T-helper 1 cell treated with Interleukin-12 subunit alpha and Interleukin-12 subunit beta and Interleukin-4 antibody, amounts not matched to agents 30 μg/mL and 1 μg/mL, for 36 hours (primary cell): ENCODE measurements at regions not wholly inside any gene's neighbourhood (a gene's known extent, or its start where the extent isn't known, plus 50 kb on each side); places are given as distances from the start of the nearest gene placed in this dataset.

ENCODE experiments used
- H3K27ac Mint-ChIP-seq: one replicate; pipeline ENCODE4 v1.8.0; 2021; ENCODE audit warnings: mild to moderate bottlenecking, mixed read lengths
- H3K27me3 Mint-ChIP-seq: one replicate; pipeline ENCODE4 v1.8.0; 2021; ENCODE audit warnings: low read depth, mixed read lengths
- H3K36me3 Mint-ChIP-seq: one replicate; pipeline ENCODE4 v1.8.0; 2021; ENCODE audit warnings: low read depth, mixed read lengths
- H3K4me1 Mint-ChIP-seq: one replicate; pipeline ENCODE4 v1.8.0; 2021; ENCODE audit warnings: low read depth, mixed read lengths
- H3K4me3 Mint-ChIP-seq: one replicate; pipeline ENCODE4 v1.8.0; 2021; ENCODE audit warnings: mild to moderate bottlenecking, moderate library complexity, mixed read lengths
- H3K9me3 Mint-ChIP-seq: one replicate; pipeline ENCODE4 v1.8.0; 2021; ENCODE audit warnings: mixed read lengths

DNA sequence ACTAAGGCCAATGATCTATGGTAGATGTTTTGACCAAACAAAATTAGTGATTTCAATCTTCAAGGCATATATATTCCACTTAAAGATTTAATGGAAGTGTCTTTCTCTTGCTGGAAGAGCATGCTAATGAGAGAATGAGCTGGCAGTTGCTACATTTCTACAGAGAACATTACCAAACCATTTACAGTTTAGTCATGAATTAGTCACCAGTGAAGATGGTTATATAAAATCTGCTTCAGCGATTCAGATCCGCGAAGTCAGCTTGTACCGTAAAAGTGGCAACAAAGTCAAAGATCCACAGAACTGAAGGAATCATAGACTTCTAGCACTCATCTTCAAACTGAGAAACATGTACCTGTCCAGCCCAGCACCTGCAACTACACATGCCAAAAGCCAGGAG, 156.3 kb downstream of the SLITRK5 start:
- Mint-ChIP-seq H3K4me3 (no peak overlapping the region), H3K27me3 (no peaks in the 10 kb centered on the region), H3K27ac (no peak overlapping the region), H3K36me3 (no peaks in the 10 kb centered on the region), H3K4me1 (no peaks in the 10 kb centered on the region), H3K9me3 (peaks cover 3% of the 10 kb centered on the region)

DNA sequence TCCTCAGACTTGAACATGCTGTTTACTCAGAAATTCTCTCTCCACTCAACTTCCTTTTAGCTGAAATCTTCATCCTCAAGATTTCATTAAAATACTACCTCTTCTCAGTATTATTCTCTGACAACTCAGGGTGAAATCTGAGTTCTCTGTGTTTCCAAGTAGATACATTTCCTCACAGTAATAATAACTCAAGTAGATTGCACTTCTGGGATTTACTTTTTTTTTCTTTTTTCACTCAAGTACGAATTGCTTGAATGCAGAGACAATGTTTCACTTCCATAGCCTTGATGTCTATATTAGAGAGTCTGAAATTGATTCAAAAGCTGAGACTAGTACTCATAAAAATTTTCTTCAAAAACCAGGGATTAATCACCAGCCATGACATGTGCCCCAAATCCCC, 166.4 kb downstream of the SLITRK5 start:
- H3K9me3 Mint-ChIP-seq: peaks cover 8% of the 10 kb centered on the region
- H3K4me1 Mint-ChIP-seq: no peaks in the 10 kb centered on the region
- H3K36me3 Mint-ChIP-seq: no peaks in the 10 kb centered on the region
- H3K27me3 Mint-ChIP-seq: no peaks in the 10 kb centered on the region
- H3K4me3 Mint-ChIP-seq: no peak overlapping the region
- H3K27ac Mint-ChIP-seq: no peak overlapping the region

DNA sequence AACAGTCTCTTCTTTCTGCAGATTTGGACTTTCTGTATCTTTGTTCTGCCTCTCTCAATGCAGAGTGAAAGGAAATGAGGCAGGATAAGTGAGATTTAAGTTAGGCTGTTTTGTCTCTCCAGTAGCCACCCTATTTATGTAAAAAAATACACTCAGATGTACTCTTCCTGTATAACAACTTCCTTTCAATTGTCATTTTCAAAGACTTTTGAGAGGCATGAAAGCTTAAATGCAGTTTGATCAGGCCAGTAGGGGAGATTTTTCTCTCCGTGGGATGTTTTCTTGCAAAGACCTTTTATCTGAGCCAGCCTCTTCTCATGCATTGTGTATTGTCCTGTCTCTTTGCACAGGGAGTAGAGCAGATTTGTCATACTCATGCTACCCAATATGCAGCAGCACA, 166.8 kb downstream of the SLITRK5 start:
- no peaks in the 10 kb centered on the region for H3K4me1 Mint-ChIP-seq
- peaks cover 8% of the 10 kb centered on the region for H3K9me3 Mint-ChIP-seq
- H3K36me3 Mint-ChIP-seq: no peaks in the 10 kb centered on the region
- no peak overlapping the region for H3K27ac Mint-ChIP-seq
- no peak overlapping the region for H3K4me3 Mint-ChIP-seq
- H3K27me3 Mint-ChIP-seq: no peaks in the 10 kb centered on the region

DNA sequence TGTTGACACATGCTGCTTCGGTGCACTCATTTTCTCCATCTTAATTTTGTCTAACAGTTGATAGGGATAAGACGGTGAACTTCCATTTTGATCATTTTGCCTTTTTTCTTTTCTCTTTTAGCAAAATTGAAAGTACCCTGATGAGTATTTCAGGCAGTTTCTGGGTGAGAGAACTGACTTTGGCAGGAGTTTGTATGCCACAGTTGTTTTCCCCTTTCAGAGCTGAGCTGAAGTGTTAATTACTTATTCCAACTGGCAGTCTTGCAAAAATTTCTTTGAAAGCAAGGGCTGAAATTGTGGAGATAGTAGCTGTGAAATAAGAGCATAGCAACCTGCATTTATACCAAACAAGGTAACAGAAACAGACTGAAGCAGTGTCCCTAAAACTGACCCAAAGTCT, 180.2 kb downstream of the SLITRK5 start:
- Mint-ChIP-seq H3K36me3 (no peaks in the 10 kb centered on the region), H3K9me3 (peaks cover 33% of the 10 kb centered on the region), H3K4me1 (no peaks in the 10 kb centered on the region), H3K27ac (no peak overlapping the region), H3K27me3 (no peaks in the 10 kb centered on the region), H3K4me3 (no peak overlapping the region)

DNA sequence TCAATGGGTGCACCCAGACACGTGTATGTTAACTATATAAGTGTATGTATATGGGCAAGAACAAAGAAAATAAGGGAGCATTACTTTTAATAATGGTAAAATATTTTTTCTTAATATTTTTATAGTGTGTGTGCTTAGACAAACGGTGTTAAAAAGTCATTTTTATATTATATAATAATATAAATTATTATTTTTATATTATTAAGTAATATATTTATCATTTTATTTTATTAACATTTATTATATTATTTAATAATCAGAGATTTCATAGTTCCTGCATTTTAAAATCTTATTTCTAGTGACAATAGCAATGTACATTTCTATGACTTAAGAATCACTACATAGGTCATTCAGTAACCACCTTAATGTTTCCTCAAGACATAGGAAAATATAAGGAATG, 184.4 kb downstream of the SLITRK5 start:
- Mint-ChIP-seq H3K9me3 (peaks cover 30% of the 10 kb centered on the region), H3K27me3 (no peaks in the 10 kb centered on the region), H3K4me3 (no peak overlapping the region), H3K36me3 (no peaks in the 10 kb centered on the region), H3K27ac (no peak overlapping the region), H3K4me1 (no peaks in the 10 kb centered on the region)

DNA sequence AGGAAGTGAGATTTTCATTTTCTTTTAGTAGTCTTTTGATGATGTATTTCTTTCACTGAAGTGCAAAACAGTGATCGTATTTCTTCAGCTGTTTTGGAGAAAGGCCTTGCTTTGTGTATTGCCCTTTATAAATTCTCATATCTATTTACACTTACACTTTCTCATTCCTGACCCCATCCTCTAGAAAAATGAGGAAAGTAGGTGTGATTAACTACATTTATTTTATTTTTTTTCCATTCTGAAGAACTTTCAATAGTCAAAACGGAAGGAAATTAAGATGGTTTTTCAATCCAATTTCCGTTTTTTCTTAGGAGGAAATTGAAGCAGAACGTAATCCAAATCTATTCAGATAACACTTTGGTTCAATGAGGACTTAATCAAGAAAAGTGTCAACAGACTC, 188.1 kb downstream of the SLITRK5 start:
- Mint-ChIP-seq H3K4me3 (no peak overlapping the region), H3K27ac (no peak overlapping the region), H3K4me1 (no peaks in the 10 kb centered on the region), H3K27me3 (no peaks in the 10 kb centered on the region), H3K36me3 (no peaks in the 10 kb centered on the region), H3K9me3 (peaks cover 7% of the 10 kb centered on the region)

DNA sequence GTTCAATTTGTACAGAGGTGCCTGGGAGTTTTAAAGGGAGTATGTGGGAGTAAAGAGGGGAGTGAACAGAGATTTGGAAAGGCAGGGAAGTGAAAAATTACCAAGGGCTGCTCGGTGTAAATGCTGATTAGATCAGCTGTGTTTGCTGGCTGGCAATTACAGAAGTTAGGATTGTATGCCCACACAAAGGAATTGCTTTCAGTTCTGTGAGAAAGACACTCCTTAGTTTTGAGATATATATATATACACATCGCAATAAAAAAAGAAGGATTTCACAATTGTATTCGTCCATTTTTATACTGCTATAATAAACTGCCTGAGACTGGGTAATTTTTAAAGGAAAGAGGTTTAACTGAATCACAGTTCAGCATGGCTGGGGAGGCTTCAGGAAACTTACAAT, 196.3 kb downstream of the SLITRK5 start:
- H3K9me3 Mint-ChIP-seq: no peaks in the 10 kb centered on the region

DNA sequence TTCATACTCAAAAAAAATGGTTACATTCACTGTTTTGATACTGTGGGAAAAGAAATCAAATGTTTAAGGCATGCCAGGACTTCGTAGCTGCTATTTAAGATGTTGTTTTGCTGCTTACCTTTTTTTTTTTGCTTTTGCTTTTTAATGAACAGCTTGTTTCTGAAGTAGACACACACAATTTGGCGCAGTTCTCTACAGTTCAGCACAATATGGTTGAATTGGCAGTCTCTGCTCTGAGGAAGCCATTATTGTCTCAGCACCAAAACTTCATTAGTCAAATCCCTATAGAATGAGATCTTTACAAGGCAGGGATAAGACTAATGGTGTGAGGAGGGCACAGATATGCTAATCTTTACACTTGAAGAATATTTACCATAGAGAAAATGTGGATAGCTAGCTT, 197.6 kb downstream of the SLITRK5 start:
- H3K27me3 Mint-ChIP-seq: no peaks in the 10 kb centered on the region
- H3K27ac Mint-ChIP-seq: no peak overlapping the region
- no peaks in the 10 kb centered on the region for H3K4me1 Mint-ChIP-seq
- H3K4me3 Mint-ChIP-seq: no peak overlapping the region
- H3K9me3 Mint-ChIP-seq: no peaks in the 10 kb centered on the region
- no peaks in the 10 kb centered on the region for H3K36me3 Mint-ChIP-seq

More for the DNA sequence above, 196.3 kb downstream of the SLITRK5 start:
- Mint-ChIP-seq H3K4me3 (no peak overlapping the region), H3K27ac (no peak overlapping the region), H3K4me1 (no peaks in the 10 kb centered on the region), H3K36me3 (no peaks in the 10 kb centered on the region), H3K27me3 (no peaks in the 10 kb centered on the region)

DNA sequence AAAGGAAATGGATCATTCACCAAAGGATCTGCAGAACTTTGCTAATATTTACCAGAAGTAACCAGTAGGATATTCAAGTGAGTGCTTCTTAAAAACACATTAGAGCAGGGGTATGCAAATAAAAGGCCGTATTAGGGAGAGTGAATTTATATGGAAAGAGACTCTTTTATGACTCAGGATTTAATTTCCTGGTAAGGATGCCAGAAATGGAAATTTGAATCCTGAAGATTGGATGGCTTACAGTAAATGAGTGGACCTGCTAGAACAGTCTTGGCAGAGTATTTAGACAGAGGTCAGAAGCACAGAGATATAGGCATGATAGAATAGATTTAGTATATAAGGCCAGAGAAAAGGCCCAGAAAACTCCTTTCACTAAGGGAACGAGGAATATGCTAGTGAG, 201.6 kb downstream of the SLITRK5 start:
- H3K27ac Mint-ChIP-seq: no peak overlapping the region
- no peaks in the 10 kb centered on the region for H3K9me3 Mint-ChIP-seq

DNA sequence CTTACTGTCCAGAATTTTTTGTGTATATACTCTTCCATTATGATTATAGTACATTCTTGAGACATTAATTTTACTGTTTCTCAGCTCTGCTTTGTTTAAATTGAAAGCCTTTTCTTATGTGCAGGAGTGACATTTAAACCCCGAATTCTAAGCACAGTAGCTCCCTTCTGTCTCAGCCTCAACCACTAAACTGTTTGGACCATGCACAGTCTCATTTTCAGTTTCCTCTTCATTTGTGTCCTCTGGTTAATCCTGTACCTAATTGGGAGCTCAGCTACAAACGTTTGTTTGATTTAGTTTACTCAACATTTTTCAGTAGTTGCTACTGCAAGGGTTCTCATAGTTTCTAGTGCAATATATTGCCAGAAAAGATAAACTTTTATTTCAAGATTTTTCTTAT, 206.3 kb downstream of the SLITRK5 start:
- Mint-ChIP-seq H3K27me3 (no peaks in the 10 kb centered on the region), H3K4me3 (no peak overlapping the region), H3K27ac (no peak overlapping the region)

More for the DNA sequence above, 201.6 kb downstream of the SLITRK5 start:
- Mint-ChIP-seq H3K4me1 (no peaks in the 10 kb centered on the region), H3K27me3 (no peaks in the 10 kb centered on the region), H3K4me3 (no peak overlapping the region), H3K36me3 (no peaks in the 10 kb centered on the region)

DNA sequence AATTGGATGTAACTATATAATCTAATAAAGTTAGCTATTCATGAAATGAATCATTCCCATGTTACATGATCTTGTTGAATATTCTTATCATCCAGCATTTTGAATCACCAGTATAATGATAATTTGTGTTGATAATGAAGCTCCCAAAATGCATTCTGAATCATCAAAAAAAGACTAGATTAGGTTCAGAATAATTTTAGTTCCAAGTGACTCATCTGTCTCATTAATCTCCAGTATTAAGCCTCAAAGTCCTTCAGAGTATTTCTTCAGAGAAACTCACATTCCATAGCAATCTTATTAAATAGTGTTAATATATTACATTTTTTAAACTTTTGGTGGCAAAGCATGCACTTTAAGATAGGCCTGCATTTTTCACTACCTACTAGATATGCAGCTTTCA, 207.5 kb downstream of the SLITRK5 start:
- Mint-ChIP-seq H3K4me3 (no peak overlapping the region), H3K27ac (no peak overlapping the region), H3K9me3 (peaks cover 3% of the 10 kb centered on the region), H3K36me3 (no peaks in the 10 kb centered on the region), H3K27me3 (no peaks in the 10 kb centered on the region), H3K4me1 (no peaks in the 10 kb centered on the region)

More for the DNA sequence above, 206.3 kb downstream of the SLITRK5 start:
- Mint-ChIP-seq H3K36me3 (no peaks in the 10 kb centered on the region), H3K9me3 (peaks cover 3% of the 10 kb centered on the region), H3K4me1 (no peaks in the 10 kb centered on the region)

DNA sequence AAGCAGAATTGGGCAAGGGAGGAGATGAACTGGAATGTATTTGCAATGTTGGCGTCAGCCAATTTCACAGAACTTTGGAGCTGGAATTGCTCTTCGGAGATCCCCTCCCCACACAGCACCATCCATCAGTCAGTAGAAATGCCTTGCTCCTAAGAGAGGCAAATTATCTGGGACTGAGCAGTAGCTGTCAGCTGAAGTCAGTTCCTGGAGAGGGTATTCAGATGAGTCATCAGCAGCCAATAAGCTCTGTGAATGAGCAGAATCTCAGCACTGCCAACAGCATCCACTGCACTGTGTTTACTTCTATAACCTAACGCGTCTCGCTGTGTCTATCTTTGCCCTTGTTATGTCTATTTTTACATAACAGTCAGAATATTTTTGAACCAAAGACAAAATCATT, 213.7 kb downstream of the SLITRK5 start:
- no peak overlapping the region for H3K27ac Mint-ChIP-seq
- no peaks in the 10 kb centered on the region for H3K36me3 Mint-ChIP-seq
- no peak overlapping the region for H3K4me3 Mint-ChIP-seq
- no peaks in the 10 kb centered on the region for H3K27me3 Mint-ChIP-seq
- peaks cover 3% of the 10 kb centered on the region for H3K9me3 Mint-ChIP-seq
- H3K4me1 Mint-ChIP-seq: no peaks in the 10 kb centered on the region

DNA sequence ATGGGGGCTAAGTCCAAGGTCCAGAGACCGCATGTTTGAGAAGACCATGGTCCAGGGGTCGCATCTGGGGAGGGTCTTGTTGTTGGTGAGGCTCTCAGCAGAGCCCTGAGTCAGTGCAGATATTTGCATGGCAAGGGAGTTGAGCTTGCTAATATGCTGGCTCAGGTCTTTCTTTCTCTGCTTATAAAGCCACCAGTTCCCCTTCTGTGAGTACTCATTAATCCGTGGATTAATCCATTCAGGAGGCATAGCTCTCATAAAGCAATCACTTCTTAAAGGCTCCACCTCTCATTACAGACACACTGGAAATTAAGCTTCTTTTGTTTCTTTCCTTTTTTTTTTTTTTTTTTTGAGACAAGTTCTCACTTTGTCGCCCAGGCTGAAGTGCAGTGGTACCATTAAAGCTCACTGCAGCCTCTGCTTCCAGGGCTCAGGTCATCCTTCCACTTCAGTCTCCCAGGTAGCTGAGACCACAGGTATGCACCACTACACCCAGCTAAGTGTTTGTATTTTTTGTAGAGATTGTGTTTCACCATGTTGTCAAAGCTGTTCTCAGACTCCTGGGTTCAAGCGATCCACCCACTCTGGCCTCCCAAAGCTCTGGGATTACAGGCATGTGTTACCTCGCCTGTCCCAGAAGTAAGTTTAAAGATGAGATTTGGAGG, 216.4 kb downstream of the SLITRK5 start:
- Mint-ChIP-seq H3K27me3 (no peaks in the 10 kb centered on the region), H3K9me3 (peaks cover 3% of the 10 kb centered on the region), H3K4me1 (no peaks in the 10 kb centered on the region), H3K27ac (no peak overlapping the region), H3K4me3 (no peak overlapping the region), H3K36me3 (no peaks in the 10 kb centered on the region)

DNA sequence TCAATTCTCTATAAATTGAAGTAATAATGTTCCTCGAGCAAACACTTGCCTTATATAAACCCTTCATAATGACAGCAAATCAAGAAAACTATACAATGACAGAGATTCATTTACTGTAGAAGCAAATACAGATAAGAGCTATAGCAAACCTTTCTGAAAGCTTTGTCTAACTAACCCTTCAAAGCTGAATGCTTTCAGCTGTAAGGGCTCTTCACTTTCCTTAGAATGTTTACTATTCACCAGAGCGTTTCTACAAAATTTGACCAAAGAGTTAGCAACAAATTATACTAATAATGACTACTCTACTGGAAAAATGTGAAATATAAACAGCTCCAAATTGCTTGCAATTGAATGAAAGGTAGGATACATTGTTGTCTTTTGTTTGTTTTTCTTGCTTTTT, 218.1 kb downstream of the SLITRK5 start:
- H3K9me3 Mint-ChIP-seq: peaks cover 6% of the 10 kb centered on the region
- no peaks in the 10 kb centered on the region for H3K27me3 Mint-ChIP-seq
- no peaks in the 10 kb centered on the region for H3K4me1 Mint-ChIP-seq
- H3K36me3 Mint-ChIP-seq: no peaks in the 10 kb centered on the region
- no peak overlapping the region for H3K4me3 Mint-ChIP-seq
- H3K27ac Mint-ChIP-seq: no peak overlapping the region

DNA sequence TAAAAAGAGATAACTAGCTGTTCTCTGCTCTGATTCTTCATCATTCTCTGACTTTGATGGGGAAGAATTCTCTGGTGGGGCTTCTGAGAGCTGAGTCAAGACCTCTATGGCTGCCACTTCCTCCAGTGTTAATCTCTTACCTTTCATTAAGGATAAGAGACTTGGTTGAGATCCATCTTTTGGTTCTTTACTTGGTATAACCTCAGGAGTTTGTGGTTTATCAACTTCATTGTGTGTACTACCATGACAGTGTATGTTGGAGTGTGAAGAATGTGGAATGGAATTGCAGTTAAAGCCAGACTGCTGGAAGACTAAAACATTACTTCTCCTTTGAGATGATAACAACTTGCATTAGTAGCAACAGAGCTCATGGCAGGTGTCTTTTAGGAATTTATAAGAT, 222.0 kb downstream of the SLITRK5 start:
- Mint-ChIP-seq H3K27me3 (no peaks in the 10 kb centered on the region), H3K4me1 (no peaks in the 10 kb centered on the region), H3K9me3 (peaks cover 9% of the 10 kb centered on the region), H3K36me3 (no peaks in the 10 kb centered on the region), H3K27ac (no peak overlapping the region), H3K4me3 (no peak overlapping the region)

DNA sequence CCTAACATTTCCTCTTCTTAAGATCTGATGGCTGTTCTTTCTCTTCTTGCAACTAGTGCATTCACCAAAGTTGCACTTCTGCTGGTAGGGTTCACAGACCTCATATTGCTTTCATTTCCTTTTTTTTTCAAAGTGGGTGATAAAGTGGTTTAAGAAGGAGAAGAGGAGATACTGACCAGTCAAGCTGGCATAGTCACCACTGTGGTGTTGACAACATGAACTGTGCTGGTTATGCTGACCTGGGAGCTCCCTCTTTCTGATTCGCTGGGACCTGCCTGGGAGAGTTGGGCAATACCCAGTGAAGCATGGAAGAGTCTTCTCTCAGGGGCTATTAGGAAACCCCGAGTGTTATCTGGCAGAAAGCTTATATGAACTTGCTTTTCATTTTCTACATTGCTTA, 222.9 kb downstream of the SLITRK5 start:
- Mint-ChIP-seq H3K9me3 (peaks cover 9% of the 10 kb centered on the region), H3K27me3 (no peaks in the 10 kb centered on the region), H3K36me3 (no peaks in the 10 kb centered on the region), H3K4me1 (no peaks in the 10 kb centered on the region), H3K27ac (no peak overlapping the region), H3K4me3 (no peak overlapping the region)
